GM19043 (cell line): ENCODE measurements at regions not wholly inside any gene's neighbourhood (a gene's known extent, or its start where the extent isn't known, plus 50 kb on each side); places are given as distances from the start of the nearest gene placed in this dataset.
A peak's percentile ranks its signal among the peaks of the same experiment; 100 is the strongest.
"Not testable (repeated sequence)": the region's sequence is repeated elsewhere in the genome, so short reads cannot be mapped to it uniquely, and the experiment has no call there.

Experiments
- ATAC-seq: cut with Tn5 transposase; IDR thresholded peaks from one replicate; pipeline ENCODE4 v1.9.1; 2021; ENCODE audit warnings: low read depth; ENCODE audit not compliant: unreplicated experiment

- ATAC-seq, result no peak
Observed at GRCh38 chr5:100641833-100642232, 106.7 kb downstream of the FAM174A start.

- ATAC-seq, result no peak
Observed at GRCh38 chr5:100643473-100643872, 108.3 kb downstream of the FAM174A start.

- no peak for ATAC-seq
Observed at GRCh38 chr5:100644185-100644584, 109.0 kb downstream of the FAM174A start.

GRCh38 chr5:100644776-100645175 is 109.6 kb downstream of the FAM174A start:
- ATAC-seq, result no peak

DNA sequence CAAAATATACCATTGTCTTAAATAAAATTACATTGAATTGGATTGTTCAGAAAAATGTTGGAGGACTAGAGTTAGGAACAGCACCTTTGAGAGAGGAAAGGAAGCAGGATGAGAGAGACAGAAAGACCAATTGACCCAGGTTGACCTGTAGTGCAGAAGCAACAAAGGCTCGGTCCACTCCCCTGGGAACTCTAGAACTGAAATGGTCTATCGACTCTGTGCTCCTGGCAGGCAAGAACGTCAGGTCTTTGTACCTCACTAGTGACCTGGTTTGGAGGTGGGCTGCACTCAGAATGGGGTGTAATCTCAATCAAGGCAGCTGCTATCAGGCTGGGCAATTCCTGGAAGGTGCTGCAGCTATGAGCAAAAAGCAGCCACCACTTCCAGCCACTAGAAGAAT is 110.8 kb downstream of the FAM174A start:
- no peak for ATAC-seq

GRCh38 chr5:100646691-100647090 is 111.5 kb downstream of the FAM174A start:
- no peak for ATAC-seq

GRCh38 chr5:100647461-100648230 is 112.5 kb downstream of the FAM174A start:
- peak; percentile 62 for ATAC-seq

DNA sequence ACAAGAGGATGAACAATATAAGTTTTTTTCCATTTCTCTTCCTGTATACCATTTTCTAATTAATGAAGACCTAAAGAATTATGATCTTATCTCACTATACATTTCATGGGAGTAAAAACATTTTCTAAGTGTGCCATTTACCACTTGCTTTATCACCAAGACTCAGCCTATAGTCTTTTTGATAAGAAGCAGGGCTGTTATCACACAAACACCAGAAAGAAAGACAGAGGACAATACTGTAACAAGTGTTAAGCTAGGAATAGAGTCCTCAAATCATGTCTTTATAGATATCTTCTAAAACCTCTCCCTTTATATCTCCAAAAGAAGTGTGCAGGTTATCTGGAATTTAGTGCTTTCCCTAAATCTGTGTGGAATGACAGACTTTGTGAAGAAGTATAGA is 119.7 kb downstream of the FAM174A start:
- ATAC-seq, result no peak

- not testable (repeated sequence) for ATAC-seq
Observed at GRCh38 chr5:100656771-100657170, 121.6 kb downstream of the FAM174A start.

DNA sequence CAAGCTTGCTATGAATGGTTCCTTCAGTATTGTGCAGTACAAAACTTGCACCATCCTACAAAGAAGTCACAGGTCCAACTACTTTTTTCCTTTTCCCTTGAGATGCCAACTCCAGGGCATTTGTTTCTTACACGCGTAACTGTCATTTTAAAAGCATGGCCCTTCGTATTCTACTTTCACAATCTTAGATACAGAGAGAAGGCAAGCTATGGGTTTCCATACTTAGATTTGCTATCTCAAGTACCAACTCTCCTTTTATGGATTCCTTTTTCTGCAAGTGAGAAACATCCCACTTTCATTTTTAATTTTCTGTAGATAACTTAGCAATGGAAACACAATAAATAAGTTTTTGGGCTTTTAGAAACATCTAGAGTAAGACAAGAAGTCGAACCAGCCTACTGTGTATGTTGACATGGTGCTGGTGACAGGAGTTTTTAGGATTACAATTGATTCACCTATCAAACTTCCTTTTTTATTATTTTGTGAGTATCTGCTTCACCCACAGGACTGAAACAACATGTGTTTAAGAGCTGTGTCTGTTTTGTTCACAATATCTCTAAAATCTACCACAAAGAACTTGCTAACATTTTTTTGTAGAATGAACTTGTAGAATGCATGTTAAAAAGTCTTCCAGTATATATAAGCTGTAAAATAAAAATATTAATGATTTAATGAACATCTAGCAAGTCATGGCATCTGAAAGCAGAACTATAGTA is 124.1 kb downstream of the FAM174A start:
- no peak for ATAC-seq

DNA sequence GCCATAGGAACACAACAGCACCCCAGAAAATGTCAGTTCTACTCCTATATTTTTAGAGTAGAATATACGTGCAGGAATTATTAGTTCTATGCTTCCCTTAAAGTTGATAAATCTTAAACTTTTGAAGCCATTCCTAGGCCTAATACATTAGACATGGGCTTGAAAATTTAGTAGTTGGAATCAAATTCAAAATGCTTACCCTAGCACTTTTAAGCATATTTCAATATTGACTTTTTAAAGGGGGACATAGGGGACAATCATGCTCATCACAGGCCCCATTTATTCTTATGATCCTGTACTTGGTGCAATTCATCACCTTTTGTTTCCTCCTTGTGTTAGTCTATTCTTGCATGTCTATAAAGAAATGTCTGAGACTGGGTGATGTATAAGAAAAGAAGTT is 129.0 kb downstream of the FAM174A start:
- no peak for ATAC-seq

- no peak for ATAC-seq
Observed at GRCh38 chr5:100667161-100667630, 132.0 kb downstream of the FAM174A start.

- ATAC-seq, result no peak
Observed at GRCh38 chr5:100668511-100668910, 133.3 kb downstream of the FAM174A start.

DNA sequence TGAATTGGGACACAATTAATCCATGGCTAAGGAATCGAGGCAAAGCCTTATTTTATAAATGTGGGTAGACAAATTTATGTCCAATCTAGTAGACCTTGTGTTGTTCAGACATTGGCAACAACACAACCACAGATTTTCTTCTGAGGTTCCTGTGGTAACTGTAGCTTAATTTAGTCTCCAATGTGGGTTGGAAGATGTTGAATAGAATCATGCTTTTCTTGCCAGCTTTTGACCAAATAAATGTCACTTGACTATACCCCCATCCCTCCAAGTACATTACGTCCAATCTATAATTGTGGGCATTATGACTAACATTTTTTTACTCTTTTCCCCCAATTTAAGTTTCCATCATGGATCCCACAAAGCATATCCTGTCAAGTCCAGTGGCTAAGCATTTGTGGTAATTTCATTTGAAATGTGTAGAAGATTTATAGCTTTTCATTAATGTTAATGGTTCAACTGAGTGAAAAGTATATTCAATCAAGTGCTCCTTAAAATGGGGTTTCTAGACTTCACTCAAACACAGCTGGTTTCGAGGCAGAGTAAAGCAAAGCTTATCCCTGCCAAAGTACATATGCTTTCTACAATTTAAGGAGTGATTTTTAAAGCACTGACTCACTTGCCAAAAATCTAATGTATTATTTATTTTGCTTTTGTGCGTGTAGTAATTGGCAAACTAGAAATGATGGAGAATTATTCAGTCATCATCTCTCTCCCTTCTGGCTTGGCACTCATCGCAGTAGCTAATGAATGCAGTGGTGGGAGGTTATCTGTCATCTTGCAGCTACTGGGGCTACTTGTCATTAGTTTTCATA is 141.8 kb downstream of the FAM174A start:
- no peak for ATAC-seq

DNA sequence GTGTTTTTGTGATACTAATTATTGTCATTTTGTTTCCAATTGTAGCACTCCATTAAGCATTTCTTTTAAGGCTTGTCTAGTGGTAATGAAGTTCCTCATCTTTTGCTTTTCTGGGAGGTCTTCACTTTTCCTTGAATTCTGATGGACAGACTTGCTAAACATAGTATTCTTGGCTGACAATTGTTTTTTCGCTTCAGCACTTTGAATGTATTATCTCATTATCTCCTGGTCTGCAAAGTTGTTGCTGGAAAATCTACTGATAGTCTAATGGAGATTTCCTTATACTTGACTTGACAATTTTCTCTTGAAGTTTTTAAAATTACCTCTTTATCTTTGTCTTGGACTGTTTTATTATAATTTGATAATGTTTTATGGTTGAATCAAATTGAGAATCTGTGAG is 147.5 kb downstream of the FAM174A start:
- ATAC-seq, result no peak

- ATAC-seq, result no peak
Observed at GRCh38 chr5:100683881-100684280, 148.7 kb downstream of the FAM174A start.

GRCh38 chr5:100685122-100685521 is 149.9 kb downstream of the FAM174A start:
- ATAC-seq, result not testable (repeated sequence)

DNA sequence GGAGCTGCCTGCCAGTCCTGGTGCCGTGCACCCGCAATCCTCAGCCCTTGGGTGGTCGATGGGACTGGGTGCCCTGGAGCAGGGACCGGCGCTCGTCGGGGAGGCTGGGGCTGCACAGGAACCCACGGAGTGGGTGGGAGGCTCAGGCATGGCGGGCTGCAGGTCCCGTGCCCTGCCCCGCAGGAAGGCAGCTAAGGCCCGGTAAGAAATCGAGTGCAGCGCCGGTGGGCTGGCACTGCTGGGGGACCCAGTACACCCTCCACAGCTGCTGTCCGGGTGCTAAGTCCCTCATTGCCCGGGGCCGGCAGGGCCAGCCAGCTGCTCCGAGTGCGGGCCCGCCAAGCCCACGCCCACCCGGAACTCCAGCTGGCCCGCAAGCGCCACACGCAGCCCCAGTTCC is 153.7 kb downstream of the FAM174A start:
- ATAC-seq, result not testable (repeated sequence)

GRCh38 chr5:100690036-100690560 is 154.9 kb downstream of the FAM174A start:
- no peak for ATAC-seq

- ATAC-seq, result peak; percentile 50
Observed at GRCh38 chr5:100691085-100691484, 155.9 kb downstream of the FAM174A start.

- ATAC-seq, result no peak
Observed at GRCh38 chr5:100691548-100691947, 156.4 kb downstream of the FAM174A start.
